MM.1S (cell line): ENCODE measurements at regions not wholly inside any gene's neighbourhood (a gene's known extent, or its start where the extent isn't known, plus 50 kb on each side); places are given as distances from the start of the nearest gene placed in this dataset.

ENCODE experiments used
- DNase-seq: peaks from one replicate; pipeline ENCODE4 v3.0.0-alpha.2; 2015
- H2AFZ ChIP-seq: fragments of 300-600 bp; sonication (generic); 2 replicates; pipeline ENCODE4 v1.6.0; 2016; ENCODE audit warnings: antibody characterized with exemption, low read length
- H3F3A ChIP-seq: fragments of 300-600 bp; sonication (generic); 2 replicates; pipeline ENCODE4 v1.6.1; 2016; ENCODE audit warnings: mild to moderate bottlenecking, antibody characterized with exemption, low read length, moderate library complexity, mixed read lengths; ENCODE audit not compliant: insufficient read depth
- H3K27ac ChIP-seq: fragments of 300-600 bp; sonication (generic); 2 replicates; pipeline ENCODE4 v1.5.1; 2016; ENCODE audit warnings: mild to moderate bottlenecking, low read length
- H3K27me3 ChIP-seq: fragments of 300-600 bp; sonication (generic); replicated peaks from 2 replicates; pipeline ENCODE4 v1.6.0; 2016; ENCODE audit warnings: low read length; ENCODE audit not compliant: insufficient read depth
- H3K36me3 ChIP-seq: fragments of 300-600 bp; sonication (generic); replicated peaks from 2 replicates; pipeline ENCODE4 v1.6.1; 2016; ENCODE audit warnings: mild to moderate bottlenecking, low read length, mixed read lengths; ENCODE audit not compliant: insufficient read depth
- H3K4me1 ChIP-seq: fragments of 300-600 bp; sonication (generic); 2 replicates; pipeline ENCODE4 v1.6.1; 2016; ENCODE audit warnings: low read length, mixed read lengths
- H3K4me2 ChIP-seq: fragments of 300-600 bp; sonication (generic); 2 replicates; pipeline ENCODE4 v1.6.0; 2016; ENCODE audit warnings: low read depth, low read length
- H3K4me3 ChIP-seq: fragments of 300-600 bp; sonication (generic); 2 replicates; pipeline ENCODE4 v1.5.1; 2016; ENCODE audit warnings: low read length, mixed read lengths
- H3K79me2 ChIP-seq: fragments of 300-600 bp; sonication (generic); 2 replicates; pipeline ENCODE4 v1.6.1; 2016; ENCODE audit warnings: mixed run types, low read length, mixed read lengths
- H3K9ac ChIP-seq: fragments of 300-600 bp; sonication (generic); 2 replicates; pipeline ENCODE4 v1.6.1; 2016; ENCODE audit warnings: low read length, mixed read lengths
- H3K9me2 ChIP-seq: fragments of 300-600 bp; sonication (generic); replicated peaks from 2 replicates; pipeline ENCODE4 v1.6.1; 2016; ENCODE audit warnings: mild to moderate bottlenecking, low read length, mixed read lengths; ENCODE audit not compliant: insufficient read depth
- H3K9me3 ChIP-seq: fragments of 300-600 bp; sonication (generic); replicated peaks from 2 replicates; pipeline ENCODE4 v1.6.1; 2016; ENCODE audit warnings: mild to moderate bottlenecking, low read length, mixed read lengths; ENCODE audit not compliant: insufficient read depth
- H4K20me1 ChIP-seq: fragments of 300-600 bp; sonication (generic); 2 replicates; pipeline ENCODE4 v1.6.1; 2016; ENCODE audit warnings: mild to moderate bottlenecking, low read length, moderate library complexity, mixed read lengths; ENCODE audit not compliant: insufficient read depth
- CTCF ChIP-seq: fragments of 300-600 bp; sonication (generic); IDR thresholded peaks from 2 replicates; pipeline ENCODE4 v1.5.1; 2016; ENCODE audit warnings: antibody characterized with exemption, low read length, mixed read lengths
- EZH2 ChIP-seq: fragments of 300-600 bp; sonication (generic); optimal IDR thresholded peaks from 2 replicates; pipeline ENCODE3; 2017; ENCODE audit warnings: low read depth, mild to moderate bottlenecking, antibody characterized with exemption, low read length, mixed read lengths
- EZH2phosphoT487 ChIP-seq: fragments of 300-600 bp; sonication (generic); IDR thresholded peaks from 2 replicates; pipeline ENCODE4 v1.6.1; 2018; ENCODE audit warnings: antibody characterized with exemption, low read length

DNA sequence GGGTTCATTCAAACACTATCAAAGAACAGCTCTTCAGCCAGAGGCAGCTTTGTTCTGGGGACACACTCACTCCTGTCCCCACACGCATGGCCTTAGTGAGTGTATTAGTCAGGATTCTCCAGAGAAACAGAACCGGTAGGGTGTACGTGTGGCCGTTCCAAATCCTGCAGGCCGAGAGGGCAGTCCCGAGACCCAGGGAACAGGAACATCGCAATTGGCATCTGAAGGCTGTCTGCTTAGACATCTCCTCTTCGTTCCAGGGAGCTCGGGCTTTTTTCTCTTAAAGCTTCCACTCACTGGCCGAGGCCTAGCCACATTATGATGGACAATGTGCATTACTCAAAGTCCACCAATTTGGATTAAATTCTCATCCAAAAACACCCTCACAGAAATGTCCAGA lies 523.3 kb downstream of the GLRX3 start:
- Histone ChIP-seq H2AFZ (no peak overlapping the region), H3K4me1 (no peaks in the 10 kb centered on the region), H3K4me2 (no peak overlapping the region), H3K27ac (no peak overlapping the region), H3K4me3 (no peak overlapping the region), H4K20me1 (no peaks in the 10 kb centered on the region), H3K9me3 (no peaks in the 10 kb centered on the region), H3K27me3 (no peaks in the 10 kb centered on the region), H3F3A (no peaks in the 10 kb centered on the region), H3K9ac (no peak overlapping the region), H3K79me2 (no peaks in the 10 kb centered on the region), H3K36me3 (no peaks in the 10 kb centered on the region), H3K9me2 (no peaks in the 10 kb centered on the region)
- TF ChIP-seq EZH2 (no peak), EZH2phosphoT487 (no peak), CTCF (no peak)
- DNase-seq = no peak

- Histone ChIP-seq H4K20me1 (no peaks in the 10 kb centered on the region), H3K9me3 (no peaks in the 10 kb centered on the region), H3K36me3 (no peaks in the 10 kb centered on the region), H3K27me3 (no peaks in the 10 kb centered on the region), H3K4me1 (no peaks in the 10 kb centered on the region), H3K27ac (no peak overlapping the region), H3K4me2 (no peak overlapping the region), H3K4me3 (no peak overlapping the region), H3K79me2 (no peaks in the 10 kb centered on the region), H2AFZ (no peak overlapping the region), H3K9ac (no peak overlapping the region), H3K9me2 (no peaks in the 10 kb centered on the region), H3F3A (no peaks in the 10 kb centered on the region)
- no peak for DNase-seq
- TF ChIP-seq EZH2 (no peak), EZH2phosphoT487 (no peak), CTCF (no peak)
Measured at GRCh38 chr10:130660266-130660665, 524.1 kb downstream of the GLRX3 start.

GRCh38 chr10:130661419-130661818 lies 525.2 kb downstream of the GLRX3 start:
- H3K27me3 ChIP-seq = no peaks in the 10 kb centered on the region
- DNase-seq = no peak
- no peak overlapping the region for H3K4me2 ChIP-seq
- no peaks in the 10 kb centered on the region for H3K79me2 ChIP-seq
- no peaks in the 10 kb centered on the region for H3K9me2 ChIP-seq
- TF ChIP-seq EZH2 (no peak), EZH2phosphoT487 (no peak), CTCF (no peak)
- no peaks in the 10 kb centered on the region for H3K9me3 ChIP-seq
- H3K36me3 ChIP-seq = no peaks in the 10 kb centered on the region
- no peak overlapping the region for H3K27ac ChIP-seq
- H3K4me1 ChIP-seq = no peaks in the 10 kb centered on the region
- H3K4me3 ChIP-seq = no peak overlapping the region
- H4K20me1 ChIP-seq = no peaks in the 10 kb centered on the region
- no peak overlapping the region for H2AFZ ChIP-seq
- no peaks in the 10 kb centered on the region for H3F3A ChIP-seq
- H3K9ac ChIP-seq = no peak overlapping the region
